H9 (cell line): ENCODE measurements at regions not wholly inside any gene's neighbourhood (a gene's known extent, or its start where the extent isn't known, plus 50 kb on each side); places are given as distances from the start of the nearest gene placed in this dataset.

Experiments
- DNase-seq: peaks from one replicate; pipeline ENCODE4 v3.0.0-alpha.2; 2017
- H2AFZ ChIP-seq: one replicate; pipeline ENCODE4 v1.6.1; 2013; ENCODE audit warnings: mild to moderate bottlenecking, low read length, control low read depth, moderate library complexity
- H2AK5ac ChIP-seq: 2 replicates; pipeline ENCODE4 v1.6.1; 2013; ENCODE audit warnings: low read length, control low read depth, mixed read lengths; ENCODE audit not compliant: insufficient read length
- H2BK120ac ChIP-seq: one replicate; pipeline ENCODE4 v1.6.1; 2013; ENCODE audit warnings: low read depth, mild to moderate bottlenecking, low read length, control low read depth, inconsistent platforms; ENCODE audit not compliant: poor library complexity, severe bottlenecking
- H2BK12ac ChIP-seq: 2 replicates; pipeline ENCODE4 v1.6.1; 2013; ENCODE audit warnings: low read length, control low read depth, mixed read lengths, low read depth; ENCODE audit not compliant: insufficient read length
- H2BK15ac ChIP-seq: 2 replicates; pipeline ENCODE4 v1.6.1; 2013; ENCODE audit warnings: low read depth, low read length, control low read depth
- H2BK20ac ChIP-seq: one replicate; pipeline ENCODE4 v1.6.1; 2013; ENCODE audit warnings: low read depth, mild to moderate bottlenecking, low read length, control low read depth, inconsistent platforms; ENCODE audit not compliant: poor library complexity, severe bottlenecking
- H2BK5ac ChIP-seq: 2 replicates; pipeline ENCODE4 v1.6.1; 2013; ENCODE audit warnings: low read length, control low read depth, mixed read lengths; ENCODE audit not compliant: insufficient read length
- H3K14ac ChIP-seq: 2 replicates; pipeline ENCODE4 v1.6.1; 2013; ENCODE audit warnings: low read length, control low read depth; ENCODE audit not compliant: insufficient read depth
- H3K18ac ChIP-seq: 2 replicates; pipeline ENCODE4 v1.6.1; 2013; ENCODE audit warnings: low read depth, mild to moderate bottlenecking, mixed read lengths, low read length, control low read depth; ENCODE audit not compliant: insufficient read length
- H3K23ac ChIP-seq: 2 replicates; pipeline ENCODE4 v1.6.1; 2013; ENCODE audit warnings: low read length, control low read depth, mixed read lengths, low read depth; ENCODE audit not compliant: insufficient read length
- H3K23me2 ChIP-seq: 2 replicates; pipeline ENCODE4 v1.6.1; 2013; ENCODE audit warnings: low read depth, mild to moderate bottlenecking, mixed read lengths, low read length, control low read depth; ENCODE audit not compliant: insufficient read length, poor library complexity, severe bottlenecking
- H3K27ac ChIP-seq: 2 replicates; pipeline ENCODE4 v1.5.1; 2013; ENCODE audit warnings: low read length, control low read depth, mixed read lengths, low read depth; ENCODE audit not compliant: insufficient read length
- H3K27me3 ChIP-seq: 2 replicates; pipeline ENCODE4 v1.6.1; 2013; ENCODE audit warnings: low read length, control low read depth, inconsistent platforms; ENCODE audit not compliant: insufficient read depth
- H3K4ac ChIP-seq: 2 replicates; pipeline ENCODE4 v1.6.1; 2013; ENCODE audit warnings: low read depth, mild to moderate bottlenecking, control low read depth, inconsistent platforms, low read length, moderate library complexity
- H3K4me1 ChIP-seq: 2 replicates; pipeline ENCODE4 v1.6.1; 2013; ENCODE audit warnings: low read length, control low read depth, inconsistent platforms; ENCODE audit not compliant: insufficient read depth
- H3K4me2 ChIP-seq: 2 replicates; pipeline ENCODE4 v1.6.1; 2013; ENCODE audit warnings: low read length, control low read depth, mixed read lengths; ENCODE audit not compliant: insufficient read length, insufficient read depth
- H3K56ac ChIP-seq: 2 replicates; pipeline ENCODE4 v1.6.1; 2013; ENCODE audit warnings: low read depth, mild to moderate bottlenecking, mixed read lengths, low read length, control low read depth; ENCODE audit not compliant: insufficient read length
- H3K79me1 ChIP-seq: 2 replicates; pipeline ENCODE4 v1.6.1; 2013; ENCODE audit warnings: low read depth, mild to moderate bottlenecking, moderate library complexity, low read length, control low read depth, inconsistent platforms; ENCODE audit not compliant: insufficient read depth, poor library complexity, severe bottlenecking
- H3K79me2 ChIP-seq: 2 replicates; pipeline ENCODE4 v1.6.1; 2013; ENCODE audit warnings: low read length, control low read depth, inconsistent platforms; ENCODE audit not compliant: insufficient read depth
- H3K9ac ChIP-seq: 2 replicates; pipeline ENCODE4 v1.6.1; 2013; ENCODE audit warnings: low read length, control low read depth, mixed read lengths; ENCODE audit not compliant: insufficient read length; ENCODE audit errors: extremely low read depth
- H3K9me3 ChIP-seq: one replicate; pipeline ENCODE4 v1.6.1; 2013; ENCODE audit warnings: low read depth, low read length, inconsistent platforms; ENCODE audit not compliant: control insufficient read depth
- H3T11ph ChIP-seq: one replicate; pipeline ENCODE4 v1.6.1; 2013; ENCODE audit warnings: mild to moderate bottlenecking, low read length, control low read depth, inconsistent platforms
- H4K20me1 ChIP-seq: one replicate; pipeline ENCODE4 v1.6.1; 2013; ENCODE audit not compliant: control insufficient read depth, insufficient read length, insufficient read depth
- H4K5ac ChIP-seq: 2 replicates; pipeline ENCODE4 v1.6.1; 2013; ENCODE audit warnings: low read depth, mild to moderate bottlenecking, mixed read lengths, low read length, control low read depth; ENCODE audit not compliant: insufficient read length
- H4K8ac ChIP-seq: replicated peaks from 2 replicates; pipeline ENCODE4 v1.6.1; 2013; ENCODE audit warnings: low read length, control low read depth, mixed read lengths, low read depth; ENCODE audit not compliant: insufficient read length
- H4K91ac ChIP-seq: 2 replicates; pipeline ENCODE4 v1.6.1; 2013; ENCODE audit warnings: low read depth, mild to moderate bottlenecking, moderate library complexity, mixed read lengths, low read length, control low read depth; ENCODE audit not compliant: insufficient read length
- H3K27ac Mint-ChIP-seq, 3 experiments: 2 replicates in 2 of 3; 3 replicates in 1 of 3; pipeline ENCODE4 v1.8.0; 2020 to 2021; ENCODE audit warnings: mixed read lengths in 3 of 3, mild to moderate bottlenecking in 1 of 3, moderate library complexity in 1 of 3
- H3K27me3 Mint-ChIP-seq: 2 replicates; pipeline ENCODE4 v1.8.0; 2021; ENCODE audit warnings: low read depth, mild to moderate bottlenecking, moderate library complexity, mixed read lengths
- H3K36me3 Mint-ChIP-seq, 3 experiments: 2 replicates in 2 of 3; 3 replicates in 1 of 3; pipeline ENCODE4 v1.8.0; 2020 to 2021; ENCODE audit warnings: low read depth in 3 of 3, mixed read lengths in 3 of 3; ENCODE audit not compliant: insufficient read depth in 1 of 3
- H3K4me1 Mint-ChIP-seq, 2 experiments: 2 replicates each; pipeline ENCODE4 v1.8.0; 2020; ENCODE audit warnings: mixed read lengths in 2 of 2
- H3K4me3 Mint-ChIP-seq, 2 experiments: 2 replicates in 1 of 2; 3 replicates in 1 of 2; pipeline ENCODE4 v1.8.0; 2020 to 2021; ENCODE audit warnings: mild to moderate bottlenecking in 2 of 2, mixed read lengths in 2 of 2, moderate library complexity in 1 of 2
- H3K9me3 Mint-ChIP-seq, 2 experiments: 2 replicates in 1 of 2; 3 replicates in 1 of 2; pipeline ENCODE4 v1.8.0; 2020; ENCODE audit warnings: mild to moderate bottlenecking in 2 of 2, mixed read lengths in 2 of 2, moderate library complexity in 1 of 2
- CTCF ChIP-seq: fragments of 200-600 bp; sonication (generic); conservative IDR thresholded peaks from 3 replicates; pipeline ENCODE4 v1.8.0; 2021; ENCODE audit warnings: antibody characterized with exemption, mild to moderate bottlenecking
- WGBS: extraction: QIAGEN DNeasy Blood & Tissue Kit; methylation state at CpG from one replicate; pipeline ENCODE4 v1.1.7; 2013; ENCODE audit warnings: missing lambda C conversion rate, low lambda C conversion rate, mixed read lengths; ENCODE audit not compliant: insufficient read length; ENCODE audit errors: extremely low coverage; 5-methylcytosine and 5-hydroxymethylcytosine counted together

DNA sequence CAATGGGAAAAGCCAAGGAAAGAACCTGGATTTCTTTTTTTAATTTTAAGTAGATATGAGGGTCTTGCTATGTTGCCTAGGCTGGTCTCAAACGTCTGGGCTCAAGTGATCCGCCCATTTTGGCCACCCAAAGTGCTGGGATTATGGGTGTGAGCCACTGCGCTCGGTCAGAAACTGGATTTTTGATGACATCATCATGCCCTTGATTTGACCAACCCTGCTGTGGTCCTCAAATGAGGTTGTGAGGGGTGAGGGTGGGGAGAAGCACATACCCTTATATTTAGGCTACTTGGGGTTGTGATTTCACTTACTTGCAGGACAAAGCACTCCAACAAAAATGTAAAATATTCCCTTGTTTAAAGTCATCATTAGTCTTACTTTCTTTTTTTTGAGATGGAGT lies 70.4 kb downstream of the C3orf38 start:
- Histone ChIP-seq H3T11ph (no peak overlapping the region), H4K5ac (no peak overlapping the region), H3K4ac (no peak overlapping the region), H2AK5ac (no peak overlapping the region), H2BK20ac (no peak overlapping the region), H4K91ac (no peak overlapping the region), H3K9me3 (no peaks in the 10 kb centered on the region), H3K18ac (no peak overlapping the region), H4K8ac (no peak overlapping the region), H3K4me2 (no peak overlapping the region), H4K20me1 (no peaks in the 10 kb centered on the region), H3K27me3 (no peaks in the 10 kb centered on the region), H3K79me1 (no peaks in the 10 kb centered on the region), H3K14ac (no peak overlapping the region), H2BK5ac (no peak overlapping the region), H2BK15ac (no peak overlapping the region), H3K23ac (no peak overlapping the region), H3K9ac (no peak overlapping the region), H2BK120ac (no peak overlapping the region), H3K27ac (no peak overlapping the region), H3K4me1 (no peaks in the 10 kb centered on the region), H3K79me2 (no peaks in the 10 kb centered on the region), H2AFZ (no peak overlapping the region), H3K56ac (no peak overlapping the region), H3K23me2 (no peaks in the 10 kb centered on the region), H2BK12ac (no peak overlapping the region)
- no peak overlapping the region for H3K4me3 Mint-ChIP-seq
- no peaks in the 10 kb centered on the region for H3K9me3 Mint-ChIP-seq
- TF ChIP-seq CTCF, result no peak
- no peaks in the 10 kb centered on the region; a peak in 1 of 7 replicates for H3K36me3 Mint-ChIP-seq
- no peak overlapping the region; a peak in 1 of 7 replicates for H3K27ac Mint-ChIP-seq
- peaks cover 14% of the 10 kb centered on the region in 2 experiments for H3K4me1 Mint-ChIP-seq
- no peaks in the 10 kb centered on the region for H3K27me3 Mint-ChIP-seq
- no peak for DNase-seq
- WGBS, result no CpG with 5 or more reads among the region's 4 CpGs
